NCI-H1694 (cell line): ENCODE measurements at regions not wholly inside any gene's neighbourhood (a gene's known extent, or its start where the extent isn't known, plus 50 kb on each side); places are given as distances from the start of the nearest gene placed in this dataset.

ENCODE experiments used
- DNase-seq: peaks from one replicate; lab custom pipeline; 2025; lab: John Stamatoyannopoulos, UW

- DNase-seq = no peak
Measured at GRCh38 chr6:40194447-40195170, 260.3 kb upstream of the MOCS1 start.

GRCh38 chr6:40192516-40192915 is 258.3 kb upstream of the MOCS1 start:
- DNase-seq = no peak

- DNase-seq = no peak
Measured at GRCh38 chr6:40188931-40189330, 254.7 kb upstream of the MOCS1 start.

- DNase-seq = no peak
Measured at GRCh38 chr6:40187535-40188144, 253.4 kb upstream of the MOCS1 start.

- DNase-seq = no peak
Measured at GRCh38 chr6:40185486-40185885, 251.2 kb upstream of the MOCS1 start.

- no peak for DNase-seq
Measured at GRCh38 chr6:40183902-40184301, 249.6 kb upstream of the MOCS1 start.

- no peak for DNase-seq
Measured at GRCh38 chr6:40181367-40181766, 247.1 kb upstream of the MOCS1 start.

GRCh38 chr6:40180271-40180670 is 246.0 kb upstream of the MOCS1 start:
- DNase-seq = no peak

GRCh38 chr6:40179496-40179895 is 245.2 kb upstream of the MOCS1 start:
- no peak for DNase-seq

GRCh38 chr6:40177598-40177997 is 243.3 kb upstream of the MOCS1 start:
- no peak for DNase-seq

GRCh38 chr6:40176152-40176551 is 241.9 kb upstream of the MOCS1 start:
- peak; percentile 91 for DNase-seq

GRCh38 chr6:40172272-40172671 is 238.0 kb upstream of the MOCS1 start:
- no peak for DNase-seq

GRCh38 chr6:40171343-40171742 is 237.1 kb upstream of the MOCS1 start:
- DNase-seq = no peak

GRCh38 chr6:40170856-40171255 is 236.6 kb upstream of the MOCS1 start:
- DNase-seq = no peak

- no peak for DNase-seq
Measured at GRCh38 chr6:40169878-40170277, 235.6 kb upstream of the MOCS1 start.

GRCh38 chr6:40166963-40167362 is 232.7 kb upstream of the MOCS1 start:
- no peak for DNase-seq

- no peak for DNase-seq
Measured at GRCh38 chr6:40165036-40165709, 230.9 kb upstream of the MOCS1 start.

- no peak for DNase-seq
Measured at GRCh38 chr6:40164345-40164755, 230.1 kb upstream of the MOCS1 start.

- DNase-seq = no peak
Measured at GRCh38 chr6:40163924-40164323, 229.7 kb upstream of the MOCS1 start.

- no peak for DNase-seq
Measured at GRCh38 chr6:40162074-40162473, 227.8 kb upstream of the MOCS1 start.

GRCh38 chr6:40160826-40161225 is 226.6 kb upstream of the MOCS1 start:
- no peak for DNase-seq

- no peak for DNase-seq
Measured at GRCh38 chr6:40159865-40160264, 225.6 kb upstream of the MOCS1 start.

GRCh38 chr6:40152701-40153436 is 218.6 kb upstream of the MOCS1 start:
- DNase-seq = no peak
